GM10266 (cell line): ENCODE measurements at regions not wholly inside any gene's neighbourhood (a gene's known extent, or its start where the extent isn't known, plus 50 kb on each side); places are given as distances from the start of the nearest gene placed in this dataset.

Source experiments
- DNase-seq: peaks from one replicate; pipeline ENCODE4 v3.0.0; 2012; ENCODE audit errors: extremely low spot score
- TF ChIP-seq, protein P1 (sequence below): IDR thresholded peaks from 2 replicates; pipeline ENCODE4 v1.5.1; 2012; ENCODE audit warnings: mild to moderate bottlenecking, low read depth; ENCODE audit not compliant: control insufficient read depth, insufficient read depth; ENCODE audit errors: missing control alignments

DNA sequence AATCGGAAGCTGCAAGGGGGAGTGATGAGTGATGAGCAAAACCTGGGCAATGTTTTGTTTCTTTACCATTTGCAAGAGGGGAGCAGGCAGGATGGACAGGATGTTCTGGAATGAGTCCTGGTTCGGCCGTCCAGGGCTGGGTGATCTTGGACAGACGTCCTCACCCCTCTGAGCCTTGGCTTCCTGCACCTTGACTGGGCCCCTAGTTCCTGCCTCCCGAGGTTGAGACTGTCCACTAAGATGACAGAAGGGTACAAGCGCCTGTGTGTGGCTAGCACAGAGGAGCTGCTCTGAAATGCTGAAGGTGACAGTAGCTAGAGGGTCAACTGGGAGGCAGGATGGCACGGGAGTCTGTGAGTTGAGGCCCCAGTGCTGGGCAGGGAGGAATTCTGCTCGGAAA lies 306.2 kb downstream of the MN1 start:
- no peak for DNase-seq
- TF ChIP-seq, protein P1, sequence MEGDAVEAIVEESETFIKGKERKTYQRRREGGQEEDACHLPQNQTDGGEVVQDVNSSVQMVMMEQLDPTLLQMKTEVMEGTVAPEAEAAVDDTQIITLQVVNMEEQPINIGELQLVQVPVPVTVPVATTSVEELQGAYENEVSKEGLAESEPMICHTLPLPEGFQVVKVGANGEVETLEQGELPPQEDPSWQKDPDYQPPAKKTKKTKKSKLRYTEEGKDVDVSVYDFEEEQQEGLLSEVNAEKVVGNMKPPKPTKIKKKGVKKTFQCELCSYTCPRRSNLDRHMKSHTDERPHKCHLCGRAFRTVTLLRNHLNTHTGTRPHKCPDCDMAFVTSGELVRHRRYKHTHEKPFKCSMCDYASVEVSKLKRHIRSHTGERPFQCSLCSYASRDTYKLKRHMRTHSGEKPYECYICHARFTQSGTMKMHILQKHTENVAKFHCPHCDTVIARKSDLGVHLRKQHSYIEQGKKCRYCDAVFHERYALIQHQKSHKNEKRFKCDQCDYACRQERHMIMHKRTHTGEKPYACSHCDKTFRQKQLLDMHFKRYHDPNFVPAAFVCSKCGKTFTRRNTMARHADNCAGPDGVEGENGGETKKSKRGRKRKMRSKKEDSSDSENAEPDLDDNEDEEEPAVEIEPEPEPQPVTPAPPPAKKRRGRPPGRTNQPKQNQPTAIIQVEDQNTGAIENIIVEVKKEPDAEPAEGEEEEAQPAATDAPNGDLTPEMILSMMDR = no peak

DNA sequence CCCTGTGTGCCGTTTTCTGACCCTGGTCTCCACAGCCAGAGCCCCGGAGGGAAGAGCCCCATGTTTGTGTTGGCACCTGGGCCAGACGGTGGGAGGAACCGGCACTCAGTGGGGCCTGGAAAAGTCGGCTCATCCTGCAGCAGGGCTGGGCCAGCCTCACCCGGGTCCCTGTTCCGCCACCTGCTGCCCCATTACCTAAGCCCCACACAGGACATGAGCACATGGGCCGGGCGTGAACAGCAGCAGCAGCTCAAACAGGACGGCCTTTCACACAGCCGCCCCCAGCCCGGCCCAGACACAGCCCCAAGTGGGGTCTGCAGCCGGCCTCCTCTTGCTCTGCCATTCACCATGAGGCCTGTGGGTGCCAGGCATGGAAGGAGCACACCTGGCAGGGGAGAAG lies 302.4 kb downstream of the MN1 start:
- TF ChIP-seq, protein P1 = no peak
- no peak for DNase-seq

DNA sequence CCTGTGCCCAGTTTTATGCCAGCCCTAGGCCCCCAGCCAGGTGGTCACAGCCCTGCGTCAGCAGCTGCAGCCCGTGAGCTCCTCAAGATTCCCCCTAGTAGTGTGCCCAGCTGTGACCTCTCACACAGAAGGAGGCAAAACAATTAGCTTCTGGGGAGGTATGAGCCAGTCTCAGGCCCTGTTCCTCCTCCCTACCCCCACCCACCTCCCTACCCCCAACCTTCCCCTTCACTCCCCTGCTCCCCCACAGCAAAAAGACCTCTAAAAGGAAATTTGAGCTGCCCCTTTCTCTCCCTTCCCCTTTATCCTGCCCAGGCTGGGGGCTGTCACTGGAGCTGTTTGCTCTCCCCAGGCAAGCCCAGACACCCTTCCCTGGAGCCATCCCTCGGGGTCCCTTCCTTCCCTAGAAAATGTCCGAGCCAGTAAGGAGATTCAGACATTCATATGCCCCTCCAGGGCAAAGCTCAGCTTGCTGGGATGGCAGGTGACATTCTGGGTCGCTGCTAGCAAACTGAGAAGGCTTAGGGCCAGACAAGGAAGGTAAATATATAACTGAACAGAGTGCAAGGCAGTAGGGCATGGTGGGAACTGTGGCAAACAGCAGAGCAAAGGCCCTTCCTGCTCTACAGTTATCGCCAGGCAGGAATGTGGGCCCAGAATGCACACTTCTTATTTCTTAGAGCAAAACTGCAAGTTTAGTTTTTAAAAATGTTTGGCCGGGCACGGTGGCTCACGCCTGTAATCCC lies 300.2 kb downstream of the MN1 start:
- TF ChIP-seq, protein P1 = no peak
- DNase-seq = no peak

GRCh38 chr22:27502327-27502726 lies 299.2 kb downstream of the MN1 start:
- TF ChIP-seq, protein P1 = no peak

DNA sequence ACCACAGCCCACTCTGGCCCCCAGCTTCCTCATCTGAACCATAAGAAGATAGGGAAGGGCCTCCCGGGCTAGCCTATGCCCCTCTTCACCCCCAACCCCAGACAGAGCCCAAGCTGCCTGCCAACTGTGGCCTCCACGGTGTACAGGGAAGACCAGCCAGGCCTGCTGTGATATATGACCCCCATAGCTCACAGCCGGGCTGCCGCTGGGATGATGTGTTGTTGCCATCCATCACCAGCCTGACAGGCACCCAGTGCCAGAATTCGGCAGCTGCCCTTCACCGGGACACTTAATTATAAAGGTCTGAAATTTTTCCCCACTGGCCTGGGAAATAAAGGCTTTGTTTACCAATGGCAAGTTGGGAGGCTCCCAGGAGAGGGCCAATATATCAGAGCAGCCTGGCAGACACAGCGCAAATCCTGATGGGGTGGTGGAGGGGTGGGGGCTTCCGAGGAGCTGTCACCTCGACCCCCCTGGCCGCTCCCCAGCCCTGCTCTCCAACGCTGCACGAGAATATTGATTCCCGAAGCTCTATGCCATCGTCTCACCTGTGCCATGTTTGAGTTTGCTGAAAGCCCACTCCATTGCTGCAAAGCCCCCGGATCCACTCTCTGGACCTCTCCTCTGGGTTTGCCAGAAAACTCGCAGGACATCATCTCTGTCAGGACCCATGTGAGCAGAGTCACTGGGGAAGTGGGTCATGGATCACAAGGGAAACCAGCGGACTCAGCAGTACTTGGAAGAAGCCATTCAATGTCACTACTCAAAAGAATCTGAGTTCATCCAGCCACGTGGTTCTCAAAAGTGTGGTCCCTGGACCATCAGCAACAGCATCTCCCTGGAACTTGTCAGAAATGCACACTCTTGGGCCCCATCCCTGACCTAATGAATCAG lies 296.9 kb downstream of the MN1 start:
- no peak for DNase-seq
- TF ChIP-seq, protein P1 = no peak

More at GRCh38 chr22:27502327-27502726, 299.2 kb downstream of the MN1 start:
- no peak for DNase-seq

- DNase-seq = no peak
- TF ChIP-seq, protein P1 = no peak
Measured at GRCh38 chr22:27507111-27507611, 294.4 kb downstream of the MN1 start.
